ENCODE measurements at regions not wholly inside any gene's neighbourhood (a gene's known extent, or its start where the extent isn't known, plus 50 kb on each side); places are given as distances from the start of the nearest gene placed in this dataset.

DNA sequence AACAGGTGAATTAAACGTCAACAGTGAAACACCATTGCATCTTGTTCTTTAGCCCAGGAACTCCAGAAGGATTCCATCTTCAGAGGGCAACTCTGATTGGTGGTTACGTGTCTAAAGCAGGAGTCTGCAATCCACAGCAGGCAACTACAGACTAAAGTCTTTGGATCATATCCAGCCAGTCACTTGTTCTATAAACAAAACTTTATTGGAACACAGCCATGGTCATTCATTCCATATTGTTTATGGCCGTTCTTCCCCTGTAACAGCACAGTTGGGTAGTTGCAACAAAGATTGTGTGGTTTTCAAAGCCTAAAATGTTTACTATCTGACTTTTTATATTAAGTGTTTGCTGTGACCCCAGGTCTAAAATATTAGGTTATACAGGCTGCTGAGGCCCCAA, 94.7 kb upstream of the IMMP2L start:
- whole genome bisulfite sequencing (ENCODE audit: insufficient coverage, low coverage, missing lambda C conversion rate), result under 1% methylated on average over 3 of the region's 3 CpGs
- POLR2A ChIA-PET, result no interaction called here

More for the DNA sequence above, 94.7 kb upstream of the IMMP2L start:
- H4K20me1 ChIP-seq (replicated peaks; ENCODE audit: control insufficient read depth, insufficient read depth, low read length), result no peaks in the 10 kb centered on the region
- no peaks in the 10 kb centered on the region for H3K36me3 ChIP-seq (ENCODE audit: control insufficient read depth, insufficient read depth, low read length)
- H3K4me1 ChIP-seq (replicated peaks in 1 of 2; ENCODE audit: control insufficient read depth in 2 of 2, insufficient read depth in 2 of 2, low read length in 2 of 2), result no peaks in the 10 kb centered on the region
- TF ChIP-seq, protein P1, sequence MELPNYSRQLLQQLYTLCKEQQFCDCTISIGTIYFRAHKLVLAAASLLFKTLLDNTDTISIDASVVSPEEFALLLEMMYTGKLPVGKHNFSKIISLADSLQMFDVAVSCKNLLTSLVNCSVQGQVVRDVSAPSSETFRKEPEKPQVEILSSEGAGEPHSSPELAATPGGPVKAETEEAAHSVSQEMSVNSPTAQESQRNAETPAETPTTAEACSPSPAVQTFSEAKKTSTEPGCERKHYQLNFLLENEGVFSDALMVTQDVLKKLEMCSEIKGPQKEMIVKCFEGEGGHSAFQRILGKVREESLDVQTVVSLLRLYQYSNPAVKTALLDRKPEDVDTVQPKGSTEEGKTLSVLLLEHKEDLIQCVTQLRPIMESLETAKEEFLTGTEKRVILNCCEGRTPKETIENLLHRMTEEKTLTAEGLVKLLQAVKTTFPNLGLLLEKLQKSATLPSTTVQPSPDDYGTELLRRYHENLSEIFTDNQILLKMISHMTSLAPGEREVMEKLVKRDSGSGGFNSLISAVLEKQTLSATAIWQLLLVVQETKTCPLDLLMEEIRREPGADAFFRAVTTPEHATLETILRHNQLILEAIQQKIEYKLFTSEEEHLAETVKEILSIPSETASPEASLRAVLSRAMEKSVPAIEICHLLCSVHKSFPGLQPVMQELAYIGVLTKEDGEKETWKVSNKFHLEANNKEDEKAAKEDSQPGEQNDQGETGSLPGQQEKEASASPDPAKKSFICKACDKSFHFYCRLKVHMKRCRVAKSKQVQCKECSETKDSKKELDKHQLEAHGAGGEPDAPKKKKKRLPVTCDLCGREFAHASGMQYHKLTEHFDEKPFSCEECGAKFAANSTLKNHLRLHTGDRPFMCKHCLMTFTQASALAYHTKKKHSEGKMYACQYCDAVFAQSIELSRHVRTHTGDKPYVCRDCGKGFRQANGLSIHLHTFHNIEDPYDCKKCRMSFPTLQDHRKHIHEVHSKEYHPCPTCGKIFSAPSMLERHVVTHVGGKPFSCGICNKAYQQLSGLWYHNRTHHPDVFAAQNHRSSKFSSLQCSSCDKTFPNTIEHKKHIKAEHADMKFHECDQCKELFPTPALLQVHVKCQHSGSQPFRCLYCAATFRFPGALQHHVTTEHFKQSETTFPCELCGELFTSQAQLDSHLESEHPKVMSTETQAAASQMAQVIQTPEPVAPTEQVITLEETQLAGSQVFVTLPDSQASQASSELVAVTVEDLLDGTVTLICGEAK (IDR thresholded peaks at IDR 0.05), result peak; percentile 73
- TF ChIP-seq, protein P1 (CRISPR knock-in tag; IDR thresholded peaks at IDR 0.05), result no peak
- no peak for TF ChIP-seq RBM15 (IDR thresholded peaks at IDR 0.05; ENCODE audit: insufficient read depth, low read length)
- intact Hi-C loops (cut with micrococcal nuclease), result no loop called here
- H2AFZ ChIP-seq (ENCODE audit: low read depth, low read length), result no peak overlapping the region
- in situ Hi-C loops (cut with MboI), result no loop called here
- H3K9me3 ChIP-seq (replicated peaks; ENCODE audit: control insufficient read depth, insufficient read depth, low read depth, low read length), result no peaks in the 10 kb centered on the region
- H3K9me1 ChIP-seq (ENCODE audit: control insufficient read depth, insufficient read depth, low read length), result no peaks in the 10 kb centered on the region
- no peak overlapping the region for H3K27ac ChIP-seq (ENCODE audit: extremely low read depth, low read depth, low read length)
- CTCF ChIA-PET (ENCODE audit: low intra/inter-chr PET ratio), result no interaction called here
- no peaks in the 10 kb centered on the region for H3K79me2 ChIP-seq (ENCODE audit: control insufficient read depth, insufficient read depth, low read length)
- ATAC-seq (no peak), FAIRE-seq (no peak), DNase-seq (ENCODE audit: extremely low read depth in 1 of 4, low spot score in 3 of 4) (no peak)
- no peak overlapping the region for H3K4me3 ChIP-seq
- no peaks in the 10 kb centered on the region for H3K27me3 ChIP-seq (ENCODE audit: control insufficient read depth in 2 of 2, insufficient read depth in 2 of 2, low read length in 2 of 2)
- H3K9ac ChIP-seq (ENCODE audit: insufficient read depth in 1 of 2, low read depth in 2 of 2, low read length in 2 of 2), result no peak overlapping the region
- no peak overlapping the region for H3K4me2 ChIP-seq (ENCODE audit: insufficient read depth, low read length)
- no TSS peak for BruUV-seq (replicated peaks)
